Spleen (tissue), 11 donors: ENCODE measurements at regions not wholly inside any gene's neighbourhood (a gene's known extent, or its start where the extent isn't known, plus 50 kb on each side); places are given as distances from the start of the nearest gene placed in this dataset.

ENCODE experiments used
- DNase-seq: peaks from one replicate; pipeline ENCODE4 v3.0.0-alpha.2; 2020
- H3K27ac ChIP-seq, 8 donors: fragments of 200-600 bp; sonication (generic) in 7 of 8; 1 replicate in 4 of 8; 2 replicates in 4 of 8; pipeline versions ENCODE4 v1.5.0 to v1.8.0; 2016 to 2021; ENCODE audit warnings: inconsistent platforms in 4 of 8, mild to moderate bottlenecking in 4 of 8, moderate library complexity in 1 of 8
- H3K27me3 ChIP-seq, 7 donors: fragments of 200-600 bp; sonication (generic) in 6 of 7; replicated peaks in 1 of 7; 1 replicate in 4 of 7; 2 replicates in 3 of 7; pipeline versions ENCODE4 v1.5.0 to v1.8.0; 2016 to 2021; ENCODE audit warnings: inconsistent platforms in 3 of 7, mild to moderate bottlenecking in 1 of 7
- H3K36me3 ChIP-seq, 6 donors: fragments of 200-600 bp; sonication (generic) in 5 of 6; 1 replicate in 4 of 6; 2 replicates in 2 of 6; pipeline versions ENCODE4 v1.5.0 to v1.8.0; 2016 to 2021; ENCODE audit warnings: inconsistent platforms in 2 of 6
- H3K4me1 ChIP-seq, 6 donors: fragments of 200-600 bp; sonication (generic) in 5 of 6; 1 replicate in 3 of 6; 2 replicates in 3 of 6; pipeline versions ENCODE4 v1.5.0 to v1.8.0; 2016 to 2021; ENCODE audit warnings: inconsistent platforms in 3 of 6
- H3K4me3 ChIP-seq, 8 donors: fragments of 200-600 bp; sonication (generic) in 7 of 8; 1 replicate in 4 of 8; 2 replicates in 4 of 8; pipeline versions ENCODE4 v1.5.0 to v1.8.0; 2016 to 2021; ENCODE audit warnings: inconsistent platforms in 4 of 8, mild to moderate bottlenecking in 4 of 8, moderate library complexity in 2 of 8
- H3K9me3 ChIP-seq, 8 donors: fragments of 200-600 bp; sonication (generic) in 7 of 8; 1 replicate in 4 of 8; 2 replicates in 4 of 8; pipeline versions ENCODE4 v1.5.0 to v1.8.0; 2016 to 2021; ENCODE audit warnings: inconsistent platforms in 4 of 8
- CTCF ChIP-seq, 11 experiments: fragments of 200-600 bp in 7 of 11; fragments of 450-650 bp in 4 of 11; sonication (generic) in 4 of 11; IDR thresholded peaks in 8 of 11; conservative IDR thresholded peaks in 3 of 11; 1 replicate in 7 of 11; 2 replicates in 4 of 11; pipeline versions ENCODE4 v1.4.0 to v1.8.0; 2016 to 2021; ENCODE audit warnings: antibody characterized with exemption in 11 of 11, inconsistent platforms in 4 of 11, mild to moderate bottlenecking in 1 of 11
- POLR2A ChIP-seq, 3 donors: fragments of 450-650 bp; IDR thresholded peaks; one replicate each; pipeline ENCODE4 v1.5.1; 2017; ENCODE audit warnings: antibody characterized with exemption in 3 of 3, mild to moderate bottlenecking in 1 of 3
- POLR2AphosphoS5 ChIP-seq, 3 donors: sonication (generic); formaldehyde crosslinking; IDR thresholded peaks; one replicate each; pipeline ENCODE4 v1.5.1; 2017; ENCODE audit warnings: antibody characterized with exemption in 3 of 3
- WGBS, 5 donors: extraction: QIAGEN DNeasy Blood & Tissue Kit in 3 of 5; methylation state at CpG; one replicate each; pipeline versions ENCODE4 v1.1.5 to v1.1.7; 2013 to 2018; 5-methylcytosine and 5-hydroxymethylcytosine counted together
- intact Hi-C: fragments of 100-400 bp; cut with DNase I; formaldehyde crosslinking; loops from one replicate; pipeline ENCODE4 v1.15.0; 2023; ENCODE audit warnings: low total_unique reads
- donor health status: healthy with polysubstance abuse.
- donor health status: DM: no; HTN: no; CAD: no; lungs with moderate emphysema.
- donor health status: DM: no; HTN: no; CAD: no.
- donor health status: Bipolar disorder and iron deficiency.
- donor health status: healthy.
- donor health status: DM: no; HTN: no; CAD: no.
- donor health status: DM: yes; HTN: yes; CAD: no.

GRCh38 chr10:3231951-3232730 is 59.6 kb upstream of the PITRM1 start:
- intact Hi-C loops, result loop anchor here (10.0 kb wide), 1 partner anchor 543 kb away; no protein-coding TSS in a partner anchor

GRCh38 chr10:3229815-3230214 is 57.2 kb upstream of the PITRM1 start:
- intact Hi-C loops, result loop anchor here (10.0 kb wide), 1 partner anchor 545 kb away; no protein-coding TSS in a partner anchor
- peaks cover 0 to 3% (median 0%) of the 10 kb centered on the region in 7 donors for H3K27me3 ChIP-seq
- H3K4me3 ChIP-seq, result no peak overlapping the region
- no peak overlapping the region for H3K27ac ChIP-seq
- WGBS, 5 donors, result 64 to 89% (median 81%) methylated on average over 3 of the region's 3 CpGs
- DNase-seq, result no peak
- H3K36me3 ChIP-seq, result no peaks in the 10 kb centered on the region
- TF ChIP-seq POLR2A (IDR thresholded peaks at IDR 0.05) (no peak), CTCF (IDR thresholded peaks at IDR 0.05 in 8 of 11, conservative IDR thresholded peaks at IDR 0.05 in 3 of 11) (no peak), POLR2AphosphoS5 (IDR thresholded peaks at IDR 0.05) (no peak)
- peaks cover 0 to 11% (median 3%) of the 10 kb centered on the region in 6 donors for H3K4me1 ChIP-seq
- H3K9me3 ChIP-seq, result no peaks in the 10 kb centered on the region

More at GRCh38 chr10:3231951-3232730, 59.6 kb upstream of the PITRM1 start:
- H3K36me3 ChIP-seq, result no peaks in the 10 kb centered on the region
- H3K4me3 ChIP-seq, result no peak overlapping the region
- no peak for DNase-seq
- H3K27ac ChIP-seq, result no peak overlapping the region
- peaks cover 0 to 11% (median 3%) of the 10 kb centered on the region in 6 donors for H3K4me1 ChIP-seq
- 87 to 94% (median 92%) methylated on average over 12 of the region's 12 CpGs for WGBS, 5 donors
- no peak for TF ChIP-seq POLR2AphosphoS5 (IDR thresholded peaks at IDR 0.05)
- no peak for TF ChIP-seq CTCF (IDR thresholded peaks at IDR 0.05 in 8 of 11, conservative IDR thresholded peaks at IDR 0.05 in 3 of 11)
- no peak for TF ChIP-seq POLR2A (IDR thresholded peaks at IDR 0.05)
- peaks cover 0 to 3% (median 0%) of the 10 kb centered on the region in 7 donors for H3K27me3 ChIP-seq
- H3K9me3 ChIP-seq, result no peaks in the 10 kb centered on the region

GRCh38 chr10:3228629-3228945 is 56.0 kb upstream of the PITRM1 start:
- TF ChIP-seq POLR2AphosphoS5 (IDR thresholded peaks at IDR 0.05) (no peak), POLR2A (IDR thresholded peaks at IDR 0.05) (no peak), CTCF (IDR thresholded peaks at IDR 0.05 in 8 of 11, conservative IDR thresholded peaks at IDR 0.05 in 3 of 11) (no peak)
- H3K9me3 ChIP-seq, result no peaks in the 10 kb centered on the region
- intact Hi-C loops, result no loop called here

GRCh38 chr10:3226960-3227744 is 54.6 kb upstream of the PITRM1 start:
- Histone ChIP-seq H3K4me1 (peaks cover 0 to 11% (median 3%) of the 10 kb centered on the region in 6 donors), H3K4me3 (no peak overlapping the region), H3K36me3 (no peaks in the 10 kb centered on the region), H3K27me3 (peaks cover 0 to 3% (median 0%) of the 10 kb centered on the region in 7 donors), H3K27ac (no peak overlapping the region), H3K9me3 (no peaks in the 10 kb centered on the region)
- intact Hi-C loops, result no loop called here
- no peak for TF ChIP-seq POLR2AphosphoS5 (IDR thresholded peaks at IDR 0.05)
- TF ChIP-seq CTCF (IDR thresholded peaks at IDR 0.05 in 8 of 11, conservative IDR thresholded peaks at IDR 0.05 in 3 of 11), result no peak
- no peak for TF ChIP-seq POLR2A (IDR thresholded peaks at IDR 0.05)
- DNase-seq, result no peak
- 49 to 69% (median 60%) methylated on average over 11 of the region's 11 CpGs for WGBS, 5 donors

More at GRCh38 chr10:3228629-3228945, 56.0 kb upstream of the PITRM1 start:
- H3K4me3 ChIP-seq, result no peak overlapping the region
- H3K27ac ChIP-seq, result no peak overlapping the region
- DNase-seq, result no peak
- 76 to 87% (median 78%) methylated on average over 4 to 10 of the region's 10 CpGs for WGBS, 5 donors
- H3K4me1 ChIP-seq, result peaks cover 0 to 11% (median 3%) of the 10 kb centered on the region in 6 donors
- H3K36me3 ChIP-seq, result no peaks in the 10 kb centered on the region
- H3K27me3 ChIP-seq, result peaks cover 0 to 3% (median 0%) of the 10 kb centered on the region in 7 donors
